ENCODE measurements at regions not wholly inside any gene's neighbourhood (a gene's known extent, or its start where the extent isn't known, plus 50 kb on each side); places are given as distances from the start of the nearest gene placed in this dataset.

- Mint-ChIP-seq H3K36me3 (no peaks in the 10 kb centered on the region), H3K4me1 (no peaks in the 10 kb centered on the region)
Observed at GRCh38 chr3:153330901-153331300, 168.9 kb downstream of the RAP2B start.

DNA sequence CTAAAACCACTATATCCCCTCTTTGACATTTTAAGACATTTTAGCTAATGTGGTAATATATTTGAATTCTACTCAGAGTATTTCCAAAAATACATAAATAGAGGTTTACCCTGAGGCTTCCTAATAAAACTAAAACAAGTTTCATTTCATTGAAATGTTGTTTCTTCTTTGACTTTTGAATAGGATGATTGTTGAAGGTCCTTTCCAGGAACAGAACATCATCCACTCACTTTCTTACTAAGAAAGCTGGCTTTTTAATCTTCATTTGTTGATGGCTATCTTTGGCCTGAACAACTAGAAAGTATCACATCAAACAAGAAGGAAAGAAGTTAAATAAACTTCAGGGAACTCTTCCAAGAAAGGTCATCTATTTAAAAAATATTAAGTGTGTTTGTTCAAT, 169.7 kb downstream of the RAP2B start:
- no peaks in the 10 kb centered on the region for H3K36me3 ChIP-seq (replicated peaks in 1 of 2; ENCODE audit: control insufficient read depth in 1 of 2, insufficient read depth in 2 of 2, low read length in 2 of 2)
- no peaks in the 10 kb centered on the region for H3K4me1 Mint-ChIP-seq
- intact Hi-C loops (cut with micrococcal nuclease) = no loop called here
- peaks cover 0 to 6% (median 0%) of the 10 kb centered on the region in 7 donors for H3K9me3 Mint-ChIP-seq
- no peaks in the 10 kb centered on the region for H3K79me2 ChIP-seq (ENCODE audit: insufficient read depth, low read length)
- no peak for DNase-seq
- H3K27ac ChIP-seq (ENCODE audit: low read depth in 1 of 2, low read length in 2 of 2) = no peak overlapping the region
- H3K27ac Mint-ChIP-seq = no peak overlapping the region
- TF ChIP-seq, protein P1, sequence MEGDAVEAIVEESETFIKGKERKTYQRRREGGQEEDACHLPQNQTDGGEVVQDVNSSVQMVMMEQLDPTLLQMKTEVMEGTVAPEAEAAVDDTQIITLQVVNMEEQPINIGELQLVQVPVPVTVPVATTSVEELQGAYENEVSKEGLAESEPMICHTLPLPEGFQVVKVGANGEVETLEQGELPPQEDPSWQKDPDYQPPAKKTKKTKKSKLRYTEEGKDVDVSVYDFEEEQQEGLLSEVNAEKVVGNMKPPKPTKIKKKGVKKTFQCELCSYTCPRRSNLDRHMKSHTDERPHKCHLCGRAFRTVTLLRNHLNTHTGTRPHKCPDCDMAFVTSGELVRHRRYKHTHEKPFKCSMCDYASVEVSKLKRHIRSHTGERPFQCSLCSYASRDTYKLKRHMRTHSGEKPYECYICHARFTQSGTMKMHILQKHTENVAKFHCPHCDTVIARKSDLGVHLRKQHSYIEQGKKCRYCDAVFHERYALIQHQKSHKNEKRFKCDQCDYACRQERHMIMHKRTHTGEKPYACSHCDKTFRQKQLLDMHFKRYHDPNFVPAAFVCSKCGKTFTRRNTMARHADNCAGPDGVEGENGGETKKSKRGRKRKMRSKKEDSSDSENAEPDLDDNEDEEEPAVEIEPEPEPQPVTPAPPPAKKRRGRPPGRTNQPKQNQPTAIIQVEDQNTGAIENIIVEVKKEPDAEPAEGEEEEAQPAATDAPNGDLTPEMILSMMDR (IDR thresholded peaks at IDR 0.05) = no peak
- H3K27me3 Mint-ChIP-seq (ENCODE audit: low read depth in 3 of 3) = peaks cover 0 to 1% (median 0%) of the 10 kb centered on the region in 3 donors
- H3K4me3 Mint-ChIP-seq = no peak overlapping the region
- H3K9me3 ChIP-seq (replicated peaks in 1 of 2; ENCODE audit: control insufficient read depth in 1 of 2, insufficient read depth in 1 of 2, low read length in 2 of 2) = no peaks in the 10 kb centered on the region
- no peak overlapping the region for H2AFZ ChIP-seq (ENCODE audit: insufficient read depth, low read depth, low read length, poor library complexity, severe bottlenecking)
- no peak overlapping the region for H3K9ac ChIP-seq (ENCODE audit: insufficient read depth, low read length, poor library complexity, severe bottlenecking)
- H3K36me3 Mint-ChIP-seq = no peaks in the 10 kb centered on the region
- H3K4me1 ChIP-seq (ENCODE audit: control insufficient read depth in 1 of 2, insufficient read depth in 2 of 2, low read length in 2 of 2) = no peaks in the 10 kb centered on the region
- H3K4me2 ChIP-seq (replicated peaks; ENCODE audit: extremely low read depth, low read length, poor library complexity, severe bottlenecking) = no peak overlapping the region
- no peaks in the 10 kb centered on the region for H3K27me3 ChIP-seq (ENCODE audit: control insufficient read depth in 2 of 2, insufficient read depth in 2 of 2, low read length in 2 of 2)
- H4K20me1 ChIP-seq (ENCODE audit: insufficient read depth, low read length) = no peaks in the 10 kb centered on the region
- H3K4me3 ChIP-seq (replicated peaks in 1 of 3; ENCODE audit: low read depth in 2 of 3, low read length in 3 of 3) = no peak overlapping the region

More at GRCh38 chr3:153330901-153331300, 168.9 kb downstream of the RAP2B start:
- Mint-ChIP-seq H3K9me3 (peaks cover 0 to 6% (median 0%) of the 10 kb centered on the region in 7 donors), H3K27ac (no peak overlapping the region), H3K4me3 (no peak overlapping the region), H3K27me3 (ENCODE audit: low read depth in 3 of 3) (peaks cover 0 to 1% (median 0%) of the 10 kb centered on the region in 3 donors)
- TF ChIP-seq, protein P1 (IDR thresholded peaks at IDR 0.05) = no peak
- WGBS (ENCODE audit: insufficient coverage) = no CpG with 5 or more reads among the region's 1 CpG
- H3K27ac ChIP-seq (ENCODE audit: low read depth in 1 of 2, low read length in 2 of 2) = no peak overlapping the region
- no peaks in the 10 kb centered on the region for H3K36me3 ChIP-seq (replicated peaks in 1 of 2; ENCODE audit: control insufficient read depth in 1 of 2, insufficient read depth in 2 of 2, low read length in 2 of 2)
- no peak overlapping the region for H3K9ac ChIP-seq (ENCODE audit: insufficient read depth, low read length, poor library complexity, severe bottlenecking)
- no peak overlapping the region for H3K4me2 ChIP-seq (replicated peaks; ENCODE audit: extremely low read depth, low read length, poor library complexity, severe bottlenecking)
- no peaks in the 10 kb centered on the region for H3K27me3 ChIP-seq (ENCODE audit: control insufficient read depth in 2 of 2, insufficient read depth in 2 of 2, low read length in 2 of 2)
- H4K20me1 ChIP-seq (ENCODE audit: insufficient read depth, low read length) = no peaks in the 10 kb centered on the region
- no peaks in the 10 kb centered on the region for H3K4me1 ChIP-seq (ENCODE audit: control insufficient read depth in 1 of 2, insufficient read depth in 2 of 2, low read length in 2 of 2)
- DNase-seq = no peak
- no peak overlapping the region for H3K4me3 ChIP-seq (replicated peaks in 1 of 3; ENCODE audit: low read depth in 2 of 3, low read length in 3 of 3)
- intact Hi-C loops (cut with micrococcal nuclease) = no loop called here
- H3K9me3 ChIP-seq (replicated peaks in 1 of 2; ENCODE audit: control insufficient read depth in 1 of 2, insufficient read depth in 1 of 2, low read length in 2 of 2) = no peaks in the 10 kb centered on the region
- no peak overlapping the region for H2AFZ ChIP-seq (ENCODE audit: insufficient read depth, low read depth, low read length, poor library complexity, severe bottlenecking)
- H3K79me2 ChIP-seq (ENCODE audit: insufficient read depth, low read length) = no peaks in the 10 kb centered on the region

Data from CD14-positive monocyte (primary cell).